ENCODE measurements at regions not wholly inside any gene's neighbourhood (a gene's known extent, or its start where the extent isn't known, plus 50 kb on each side); places are given as distances from the start of the nearest gene placed in this dataset.

DNA sequence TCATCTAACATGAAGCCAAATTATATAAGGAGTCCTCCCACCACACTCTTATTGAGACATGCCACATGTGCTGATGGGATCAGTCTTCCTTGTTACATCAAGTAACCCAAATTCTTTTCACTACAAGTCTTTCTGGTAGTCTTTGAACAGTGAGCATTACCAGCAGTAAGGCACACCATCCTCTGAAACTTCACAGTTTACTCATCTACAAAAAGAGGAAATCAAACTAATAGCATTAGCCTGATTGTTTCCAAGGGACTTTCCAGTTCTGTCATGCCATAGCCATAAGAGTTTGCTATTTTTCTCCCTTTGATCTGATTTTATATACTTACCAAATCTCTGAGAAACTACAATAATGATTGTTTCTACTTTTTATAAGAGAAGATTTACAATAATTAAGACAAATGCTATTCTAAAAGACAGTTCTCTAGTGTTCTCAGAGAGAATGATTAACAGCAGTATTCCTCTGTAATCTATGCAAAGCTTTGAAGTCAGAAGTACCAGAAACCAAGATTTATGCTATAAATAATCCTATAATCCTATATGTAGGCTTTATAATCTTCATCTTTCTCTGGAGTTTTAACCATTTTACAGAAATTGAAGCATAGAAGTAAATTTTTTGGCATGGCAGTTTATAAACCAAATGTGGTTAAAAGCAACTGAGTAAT, 166.2 kb upstream of the ACO1 start:
- Histone ChIP-seq H3K4me3 (ENCODE audit: insufficient read depth, low read depth, low read length) (no peak overlapping the region), H3K27me3 (ENCODE audit: control insufficient read depth, insufficient read depth, low read length, poor library complexity, severe bottlenecking) (no peaks in the 10 kb centered on the region), H3K36me3 (ENCODE audit: control insufficient read depth, insufficient read depth, low read length) (no peaks in the 10 kb centered on the region), H3K9me3 (ENCODE audit: control insufficient read depth, low read length) (no peaks in the 10 kb centered on the region), H3K27ac (ENCODE audit: insufficient read depth, low read depth, low read length, poor library complexity, severe bottlenecking) (no peak overlapping the region), H3K4me1 (ENCODE audit: control insufficient read depth, insufficient read depth, low read length) (no peaks in the 10 kb centered on the region)

DNA sequence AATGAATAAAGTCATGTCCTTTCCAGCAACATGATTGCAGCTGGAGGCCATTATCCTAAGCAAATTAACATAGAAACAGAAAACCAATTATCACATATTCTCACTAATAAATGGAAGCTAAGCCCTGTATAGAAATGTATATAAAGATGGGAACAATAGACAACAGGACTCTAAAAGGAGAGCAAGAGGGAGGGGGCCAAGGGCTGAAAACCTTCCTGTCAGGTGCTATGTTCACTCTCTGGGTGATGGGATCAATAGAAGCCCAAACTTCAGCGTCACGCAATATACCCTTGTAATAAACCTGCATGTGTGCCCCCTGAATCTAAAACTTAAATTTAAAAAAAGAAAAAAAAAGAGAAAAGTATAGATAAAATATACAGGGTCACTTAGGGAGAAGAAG, 163.7 kb upstream of the ACO1 start:
- no peak overlapping the region for H3K4me3 ChIP-seq (ENCODE audit: insufficient read depth, low read depth, low read length)
- 75% methylated on average over 2 of the region's 2 CpGs; no CpG with 5 or more reads in 1 of the 2 experiments for WGBS, 2 experiments
- H3K27me3 ChIP-seq (ENCODE audit: control insufficient read depth, insufficient read depth, low read length, poor library complexity, severe bottlenecking), result no peaks in the 10 kb centered on the region

DNA sequence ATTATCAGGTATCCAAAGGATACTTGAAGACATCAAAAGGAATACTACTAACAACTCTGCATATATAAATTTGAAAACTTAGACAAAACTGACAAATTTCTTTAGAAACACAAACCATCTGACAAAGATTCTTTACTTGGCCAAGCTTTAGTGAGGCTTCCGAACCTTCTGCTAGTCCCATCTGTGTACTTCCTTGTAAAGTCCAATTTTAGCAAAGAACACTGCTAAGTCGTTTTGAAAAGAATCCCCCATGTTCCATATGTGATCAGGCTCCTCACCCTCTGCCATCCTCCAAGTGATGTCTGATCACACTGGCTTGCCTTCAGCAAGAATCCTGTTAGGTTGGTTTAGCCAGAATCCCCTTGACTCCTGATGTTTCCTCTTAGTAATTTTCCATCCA, 150.0 kb upstream of the ACO1 start:
- Histone ChIP-seq H3K9me3 (ENCODE audit: control insufficient read depth, low read length) (no peaks in the 10 kb centered on the region), H3K4me1 (ENCODE audit: control insufficient read depth, insufficient read depth, low read length) (no peaks in the 10 kb centered on the region), H3K36me3 (ENCODE audit: control insufficient read depth, insufficient read depth, low read length) (no peaks in the 10 kb centered on the region), H3K4me3 (ENCODE audit: insufficient read depth, low read depth, low read length) (no peak overlapping the region), H3K27ac (ENCODE audit: insufficient read depth, low read depth, low read length, poor library complexity, severe bottlenecking) (no peak overlapping the region), H3K27me3 (ENCODE audit: control insufficient read depth, insufficient read depth, low read length, poor library complexity, severe bottlenecking) (no peaks in the 10 kb centered on the region)
- WGBS, 2 experiments, result 88 to 91% methylated on average over 2 of the region's 2 CpGs

More for the DNA sequence above, 163.7 kb upstream of the ACO1 start:
- H3K9me3 ChIP-seq (ENCODE audit: control insufficient read depth, low read length), result no peaks in the 10 kb centered on the region
- no peaks in the 10 kb centered on the region for H3K4me1 ChIP-seq (ENCODE audit: control insufficient read depth, insufficient read depth, low read length)
- H3K36me3 ChIP-seq (ENCODE audit: control insufficient read depth, insufficient read depth, low read length), result no peaks in the 10 kb centered on the region
- no peak overlapping the region for H3K27ac ChIP-seq (ENCODE audit: insufficient read depth, low read depth, low read length, poor library complexity, severe bottlenecking)

DNA sequence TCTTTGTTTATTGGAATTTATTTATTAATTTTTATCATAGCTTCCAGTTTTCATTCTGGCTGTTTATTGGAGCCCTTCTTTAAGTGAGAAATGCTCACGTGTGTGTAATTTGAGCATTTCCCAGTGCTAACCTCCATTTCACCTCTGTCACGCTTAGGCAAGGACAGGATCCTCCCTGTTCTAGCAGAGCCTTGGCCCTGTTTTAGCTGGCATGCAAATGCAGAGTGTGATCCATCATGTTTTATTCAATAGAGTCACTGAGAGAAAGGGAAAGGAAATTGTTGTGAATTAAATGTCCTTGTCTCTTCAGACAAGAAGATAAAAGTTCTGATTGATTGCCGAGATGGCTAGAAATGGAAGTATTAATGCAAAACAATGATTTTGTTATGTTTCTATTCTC, 137.3 kb upstream of the ACO1 start:
- H3K36me3 ChIP-seq (ENCODE audit: control insufficient read depth, insufficient read depth, low read length), result no peaks in the 10 kb centered on the region
- no peak overlapping the region for H3K4me3 ChIP-seq (ENCODE audit: insufficient read depth, low read depth, low read length)
- WGBS, 2 experiments, result 86 to 88% methylated on average over 3 of the region's 3 CpGs
- no peaks in the 10 kb centered on the region for H3K4me1 ChIP-seq (ENCODE audit: control insufficient read depth, insufficient read depth, low read length)
- H3K27me3 ChIP-seq (ENCODE audit: control insufficient read depth, insufficient read depth, low read length, poor library complexity, severe bottlenecking), result no peaks in the 10 kb centered on the region
- H3K27ac ChIP-seq (ENCODE audit: insufficient read depth, low read depth, low read length, poor library complexity, severe bottlenecking), result no peak overlapping the region
- H3K9me3 ChIP-seq (ENCODE audit: control insufficient read depth, low read length), result no peaks in the 10 kb centered on the region

DNA sequence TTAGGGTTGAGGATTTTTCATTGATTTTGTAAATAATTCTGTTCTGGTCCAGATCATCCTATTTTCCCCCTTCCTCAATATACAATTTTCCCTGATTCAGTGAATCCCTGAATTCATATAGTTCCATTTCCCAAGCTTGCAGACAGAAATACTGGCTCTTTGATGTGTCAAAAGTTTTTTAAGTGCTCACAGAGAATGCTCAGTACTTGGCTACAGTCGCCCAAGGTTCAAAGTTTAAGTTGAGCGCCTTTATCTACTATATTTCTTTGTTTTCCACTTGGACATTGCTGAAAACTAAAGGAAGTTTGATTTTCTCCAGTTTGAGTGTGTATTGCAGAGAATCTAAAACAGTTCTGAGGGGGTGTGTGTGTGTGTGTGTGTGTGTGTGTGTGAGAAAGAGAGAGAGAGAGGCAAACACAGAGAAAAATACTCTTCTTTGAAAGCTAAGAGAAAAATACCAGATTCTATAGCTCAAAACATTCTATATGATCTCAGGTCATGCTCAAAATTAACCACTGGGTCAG, 136.2 kb upstream of the ACO1 start:
- H3K27me3 ChIP-seq (ENCODE audit: control insufficient read depth, insufficient read depth, low read length, poor library complexity, severe bottlenecking), result no peaks in the 10 kb centered on the region
- 98 to 100% methylated on average over 2 of the region's 2 CpGs for WGBS, 2 experiments

DNA sequence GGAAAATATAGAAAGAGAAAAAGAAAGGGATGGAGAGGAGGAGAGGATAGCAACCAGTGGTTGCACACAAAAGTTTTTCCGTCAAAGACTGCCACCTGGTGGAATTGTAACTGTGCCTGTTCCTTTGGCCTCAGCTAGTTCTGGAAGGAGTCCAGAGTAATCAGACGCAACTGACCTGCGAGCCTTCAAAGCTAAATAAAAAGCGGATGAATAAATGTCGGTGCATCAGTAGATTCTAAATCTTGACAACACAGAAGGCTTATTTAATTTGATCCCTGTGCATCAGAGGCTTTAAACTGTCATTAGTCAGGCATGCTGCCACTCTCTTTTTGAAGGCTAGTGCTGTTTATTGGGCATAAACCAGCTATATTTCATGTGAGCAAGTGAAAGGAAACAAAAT, 132.9 kb upstream of the ACO1 start:
- Histone ChIP-seq H3K36me3 (ENCODE audit: control insufficient read depth, insufficient read depth, low read length) (no peaks in the 10 kb centered on the region), H3K4me1 (ENCODE audit: control insufficient read depth, insufficient read depth, low read length) (no peaks in the 10 kb centered on the region), H3K27me3 (ENCODE audit: control insufficient read depth, insufficient read depth, low read length, poor library complexity, severe bottlenecking) (no peaks in the 10 kb centered on the region), H3K9me3 (ENCODE audit: control insufficient read depth, low read length) (no peaks in the 10 kb centered on the region), H3K27ac (ENCODE audit: insufficient read depth, low read depth, low read length, poor library complexity, severe bottlenecking) (no peak overlapping the region), H3K4me3 (ENCODE audit: insufficient read depth, low read depth, low read length) (no peak overlapping the region)
- WGBS, 2 experiments, result 43 to 45% methylated on average over 5 of the region's 5 CpGs

More for the DNA sequence above, 136.2 kb upstream of the ACO1 start:
- H3K9me3 ChIP-seq (ENCODE audit: control insufficient read depth, low read length), result no peaks in the 10 kb centered on the region
- H3K27ac ChIP-seq (ENCODE audit: insufficient read depth, low read depth, low read length, poor library complexity, severe bottlenecking), result no peak overlapping the region
- H3K36me3 ChIP-seq (ENCODE audit: control insufficient read depth, insufficient read depth, low read length), result no peaks in the 10 kb centered on the region
- no peak overlapping the region for H3K4me3 ChIP-seq (ENCODE audit: insufficient read depth, low read depth, low read length)
- H3K4me1 ChIP-seq (ENCODE audit: control insufficient read depth, insufficient read depth, low read length), result no peaks in the 10 kb centered on the region

DNA sequence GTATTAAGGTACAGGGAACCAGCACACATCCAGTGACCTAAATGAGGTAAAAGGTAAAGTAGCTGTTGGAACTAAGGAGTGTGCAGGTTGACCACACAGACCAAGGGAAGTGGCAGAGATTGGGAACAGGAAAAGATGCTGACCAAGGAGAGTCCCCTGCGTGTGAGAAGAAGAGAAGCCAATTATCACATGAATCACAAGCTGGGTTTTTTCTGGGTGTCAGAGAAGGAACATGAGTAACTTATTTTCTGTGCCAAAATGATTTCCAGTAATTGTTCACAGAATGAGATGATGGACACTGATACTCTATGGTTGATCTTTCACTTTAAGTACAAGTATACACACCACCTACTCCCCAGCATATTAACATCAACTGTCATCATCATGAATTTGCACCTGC, 130.7 kb upstream of the ACO1 start:
- Histone ChIP-seq H3K4me3 (ENCODE audit: insufficient read depth, low read depth, low read length) (no peak overlapping the region), H3K27me3 (ENCODE audit: control insufficient read depth, insufficient read depth, low read length, poor library complexity, severe bottlenecking) (no peaks in the 10 kb centered on the region), H3K4me1 (ENCODE audit: control insufficient read depth, insufficient read depth, low read length) (no peaks in the 10 kb centered on the region), H3K9me3 (ENCODE audit: control insufficient read depth, low read length) (no peaks in the 10 kb centered on the region), H3K27ac (ENCODE audit: insufficient read depth, low read depth, low read length, poor library complexity, severe bottlenecking) (no peak overlapping the region), H3K36me3 (ENCODE audit: control insufficient read depth, insufficient read depth, low read length) (no peaks in the 10 kb centered on the region)
- 90 to 92% methylated on average over 1 of the region's 1 CpG for WGBS, 2 experiments

DNA sequence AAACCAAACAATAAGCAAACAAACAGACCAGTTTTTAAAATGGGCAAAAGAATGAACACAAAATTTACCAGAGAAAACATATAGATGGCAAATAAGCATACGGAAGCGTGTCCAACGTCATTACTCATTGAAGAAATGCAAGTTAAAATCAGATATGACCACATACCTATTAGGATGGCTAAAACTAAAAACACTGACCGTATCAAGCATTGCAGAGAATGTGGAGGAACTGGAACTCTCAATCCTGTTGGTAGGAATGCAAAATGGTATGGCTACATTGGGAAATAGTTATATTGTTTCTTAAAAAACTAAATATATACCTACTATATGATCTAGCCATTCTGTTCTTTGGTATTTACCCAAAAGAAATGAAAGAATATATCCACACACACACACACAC, 129.4 kb upstream of the ACO1 start:
- Histone ChIP-seq H3K4me3 (ENCODE audit: insufficient read depth, low read depth, low read length) (no peak overlapping the region), H3K9me3 (ENCODE audit: control insufficient read depth, low read length) (no peaks in the 10 kb centered on the region), H3K27me3 (ENCODE audit: control insufficient read depth, insufficient read depth, low read length, poor library complexity, severe bottlenecking) (no peaks in the 10 kb centered on the region), H3K4me1 (ENCODE audit: control insufficient read depth, insufficient read depth, low read length) (no peaks in the 10 kb centered on the region), H3K27ac (ENCODE audit: insufficient read depth, low read depth, low read length, poor library complexity, severe bottlenecking) (no peak overlapping the region), H3K36me3 (ENCODE audit: control insufficient read depth, insufficient read depth, low read length) (no peaks in the 10 kb centered on the region)
- WGBS, 2 experiments, result 92 to 94% methylated on average over 4 of the region's 4 CpGs

DNA sequence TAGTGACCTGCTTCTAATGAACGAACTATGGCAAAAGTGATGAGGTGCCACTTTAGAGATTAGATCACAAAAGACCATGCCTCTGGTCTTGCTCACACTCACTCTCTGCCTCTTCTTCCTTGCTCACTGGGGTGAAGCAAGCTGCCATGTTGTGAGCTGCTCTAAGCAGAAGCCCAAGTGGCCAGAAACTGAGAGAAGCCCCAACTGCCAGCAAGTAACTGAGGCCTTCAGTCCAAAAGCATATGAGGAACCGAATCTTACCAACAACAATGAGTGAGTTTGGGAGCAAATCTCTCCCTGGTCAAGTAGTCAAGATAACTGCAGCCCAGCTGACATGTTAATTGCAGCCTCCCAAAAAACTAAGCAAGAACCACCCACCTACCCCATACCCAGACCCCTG, 126.0 kb upstream of the ACO1 start:
- no peak overlapping the region for H3K4me3 ChIP-seq (ENCODE audit: insufficient read depth, low read depth, low read length)
- no peaks in the 10 kb centered on the region for H3K36me3 ChIP-seq (ENCODE audit: control insufficient read depth, insufficient read depth, low read length)
- WGBS, 2 experiments, result 94 to 97% methylated on average over 2 of the region's 2 CpGs

DNA sequence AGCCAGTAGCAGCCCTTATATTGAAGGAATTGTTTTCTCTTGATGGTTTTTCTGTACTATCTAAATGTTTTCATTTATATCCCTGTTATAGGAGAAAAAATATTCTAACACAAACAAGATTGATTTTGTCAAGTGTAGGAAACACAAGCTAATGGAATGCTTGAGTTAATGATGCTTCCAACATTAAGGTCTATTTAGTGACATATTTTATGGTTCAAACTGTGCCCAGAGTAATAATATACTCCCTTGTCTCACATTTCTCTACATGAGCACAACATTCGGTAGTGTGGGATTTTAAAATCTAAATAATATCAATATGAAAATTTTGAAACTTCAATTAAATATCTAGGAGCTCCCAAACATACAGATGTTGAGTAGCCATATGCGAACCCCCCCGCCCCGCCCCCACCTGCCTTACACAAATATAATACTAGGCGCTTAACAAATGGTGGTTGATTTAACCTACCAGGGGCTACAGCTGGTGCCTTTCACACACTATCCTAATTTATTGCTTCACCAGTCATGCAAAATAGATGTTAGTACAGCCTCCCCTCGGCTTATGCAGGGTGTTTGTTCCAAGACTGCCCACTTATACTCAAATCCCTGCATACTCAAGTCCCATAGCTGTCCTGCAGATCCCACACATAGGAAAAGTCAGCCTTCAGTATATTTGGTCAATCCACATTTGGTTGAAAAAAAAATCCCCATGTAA, 124.1 kb upstream of the ACO1 start:
- Histone ChIP-seq H3K9me3 (ENCODE audit: control insufficient read depth, low read length) (no peaks in the 10 kb centered on the region), H3K36me3 (ENCODE audit: control insufficient read depth, insufficient read depth, low read length) (no peaks in the 10 kb centered on the region), H3K4me3 (ENCODE audit: insufficient read depth, low read depth, low read length) (no peak overlapping the region), H3K4me1 (ENCODE audit: control insufficient read depth, insufficient read depth, low read length) (no peaks in the 10 kb centered on the region), H3K27ac (ENCODE audit: insufficient read depth, low read depth, low read length, poor library complexity, severe bottlenecking) (no peak overlapping the region), H3K27me3 (ENCODE audit: control insufficient read depth, insufficient read depth, low read length, poor library complexity, severe bottlenecking) (no peaks in the 10 kb centered on the region)
- 90 to 95% methylated on average over 5 of the region's 6 CpGs for WGBS, 2 experiments

More for the DNA sequence above, 126.0 kb upstream of the ACO1 start:
- Histone ChIP-seq H3K27me3 (ENCODE audit: control insufficient read depth, insufficient read depth, low read length, poor library complexity, severe bottlenecking) (no peaks in the 10 kb centered on the region), H3K4me1 (ENCODE audit: control insufficient read depth, insufficient read depth, low read length) (no peaks in the 10 kb centered on the region), H3K9me3 (ENCODE audit: control insufficient read depth, low read length) (no peaks in the 10 kb centered on the region), H3K27ac (ENCODE audit: insufficient read depth, low read depth, low read length, poor library complexity, severe bottlenecking) (no peak overlapping the region)

All from ectodermal cell (in vitro differentiated cells).